GM12878 (cell line): ENCODE measurements at regions not wholly inside any gene's neighbourhood (a gene's known extent, or its start where the extent isn't known, plus 50 kb on each side); places are given as distances from the start of the nearest gene placed in this dataset.

ENCODE experiments used
- ATAC-seq: fragments of 200-7000 bp; cut with Tn5 transposase; 3 replicates; pipeline ENCODE4 v1.9.1; 2020; ENCODE audit warnings: mild to moderate bottlenecking, moderate library complexity
- BruUV-seq: library from RNA; stranded (reverse); fragments of 400-500 nt; replicated peaks from 2 replicates; lab custom pipeline; 2021; lab: Mats Ljungman, UMichigan
- CTCF ChIA-PET: fragments of 300-600 bp; sonication (Branson Sonifier 250); formaldehyde crosslinking; extraction: SDS; loops from one replicate; lab custom pipeline; 2021; ENCODE audit warnings: inconsistent platforms; lab: Yijun Ruan, JAX
- POLR2A ChIA-PET: fragments of 350-600 bp; formaldehyde crosslinking; extraction: SDS; loops from one replicate; lab custom pipeline; 2021; ENCODE audit warnings: inconsistent platforms; lab: Charles Lee
- RAD21 ChIA-PET: fragments of 300-600 bp; sonication (Branson Sonifier 250); formaldehyde crosslinking; loops from one replicate; lab custom pipeline; 2023; ENCODE audit warnings: antibody characterized with exemption; ENCODE audit not compliant: unreplicated experiment; lab: Charles Lee
- SMC1A ChIA-PET: fragments of 300-600 bp; sonication (Branson Sonifier 250); formaldehyde crosslinking; loops from one replicate; lab custom pipeline; 2023; ENCODE audit not compliant: unreplicated experiment, uncharacterized antibody; lab: Charles Lee
- DNase-seq: peaks from one replicate; pipeline ENCODE4 v3.0.0-alpha.2; 2011; ENCODE audit warnings: low read depth, low spot score
- FAIRE-seq: peaks from 3 replicates; lab custom pipeline; 2011; peaks lifted over from hg19 to GRCh38; lab: Jason Lieb, UNC
- H2AFZ ChIP-seq: 2 replicates; pipeline ENCODE4 v1.6.0; 2011; ENCODE audit warnings: low read depth, low read length, control low read depth; ENCODE audit not compliant: control insufficient read depth
- H3K27ac ChIP-seq: 2 replicates; pipeline ENCODE4 v1.5.1; 2011; ENCODE audit warnings: control low read depth; ENCODE audit not compliant: control insufficient read depth, insufficient read depth
- H3K27me3 ChIP-seq, 2 experiments: replicated peaks in 1 of 2; 2 replicates each; pipeline versions ENCODE4 v1.6.0 to v1.6.1; 2011; ENCODE audit warnings: low read length in 1 of 2; ENCODE audit not compliant: control insufficient read depth in 2 of 2, insufficient read depth in 2 of 2
- H3K36me3 ChIP-seq, 2 experiments: 2 replicates each; pipeline ENCODE4 v1.5.1; 2011; ENCODE audit warnings: low read length in 1 of 2; ENCODE audit not compliant: control insufficient read depth in 2 of 2, insufficient read depth in 2 of 2
- H3K4me1 ChIP-seq: 2 replicates; pipeline ENCODE4 v1.6.1; 2011; ENCODE audit warnings: mild to moderate bottlenecking, low read length, moderate library complexity, mixed read lengths; ENCODE audit not compliant: control insufficient read depth, insufficient read depth
- H3K4me2 ChIP-seq: 2 replicates; pipeline ENCODE4 v1.6.0; 2011; ENCODE audit warnings: control low read depth; ENCODE audit not compliant: control insufficient read depth, insufficient read depth
- H3K4me3 ChIP-seq: fragments of 200-600 bp; sonication (generic); 2 replicates; pipeline ENCODE4 v1.5.1; 2016
- H3K79me2 ChIP-seq: 2 replicates; pipeline ENCODE4 v1.6.0; 2011; ENCODE audit warnings: low read length; ENCODE audit not compliant: control insufficient read depth, insufficient read depth
- H3K9ac ChIP-seq: 2 replicates; pipeline ENCODE4 v1.8.0; 2011; ENCODE audit warnings: low read length, control low read depth, mixed read lengths; ENCODE audit not compliant: control insufficient read depth, insufficient read depth
- H3K9me3 ChIP-seq: replicated peaks from 3 replicates; pipeline ENCODE4 v1.5.1; 2011; ENCODE audit warnings: mild to moderate bottlenecking, low read length; ENCODE audit not compliant: control insufficient read depth, insufficient read depth
- H4K20me1 ChIP-seq: 2 replicates; pipeline ENCODE4 v1.6.0; 2011; ENCODE audit not compliant: control insufficient read depth, insufficient read depth
- ATF7 ChIP-seq: fragments of 450-650 bp; IDR thresholded peaks from 2 replicates; pipeline ENCODE4 v1.6.1; 2016; ENCODE audit warnings: low read depth, mild to moderate bottlenecking
- CBX3 ChIP-seq: fragments of 200-600 bp; sonication (generic); IDR thresholded peaks from 2 replicates; pipeline ENCODE4 v1.6.1; 2016; ENCODE audit warnings: low read depth, borderline replicate concordance
- CHD1 ChIP-seq: IDR thresholded peaks from 2 replicates; pipeline ENCODE4 v1.6.1; 2012; ENCODE audit warnings: low read depth, low read length, improper control_type of control experiment
- GABPA ChIP-seq: IDR thresholded peaks from 2 replicates; pipeline ENCODE4 v1.6.1; 2014; ENCODE audit warnings: antibody characterized with exemption, low read depth, mild to moderate bottlenecking, inconsistent platforms
- IKZF2 ChIP-seq, 2 experiments: fragments of 450-650 bp; IDR thresholded peaks; 2 replicates each; pipeline ENCODE4 v1.6.1; 2017; ENCODE audit warnings: mild to moderate bottlenecking in 2 of 2, moderate library complexity in 2 of 2
- JUNB ChIP-seq: IDR thresholded peaks from 2 replicates; pipeline ENCODE4 v1.6.1; 2016; ENCODE audit warnings: antibody characterized with exemption, mild to moderate bottlenecking
- MEF2B ChIP-seq: fragments of 450-650 bp; IDR thresholded peaks from 2 replicates; pipeline ENCODE4 v1.6.1; 2018; ENCODE audit warnings: mild to moderate bottlenecking, moderate library complexity; ENCODE audit not compliant: partially characterized antibody, poor library complexity, severe bottlenecking
- RAD51 ChIP-seq: fragments of 450-650 bp; IDR thresholded peaks from 2 replicates; pipeline ENCODE4 v1.6.1; 2016; ENCODE audit warnings: moderate library complexity, mild to moderate bottlenecking, inconsistent platforms
- SREBF2 ChIP-seq: IDR thresholded peaks from 2 replicates; pipeline ENCODE4 v1.6.1; 2012; ENCODE audit warnings: mild to moderate bottlenecking, low read length
- TAF1 ChIP-seq: IDR thresholded peaks from 2 replicates; pipeline ENCODE4 v1.6.1; 2011; ENCODE audit warnings: mild to moderate bottlenecking, low read depth, low read length, borderline replicate concordance
- TCF12 ChIP-seq: IDR thresholded peaks from 2 replicates; pipeline ENCODE4 v1.6.1; 2011; ENCODE audit warnings: low read depth, mild to moderate bottlenecking, low read length
- TCF7 ChIP-seq: IDR thresholded peaks from 2 replicates; pipeline ENCODE4 v1.6.1; 2014; ENCODE audit warnings: antibody characterized with exemption, borderline replicate concordance
- WGBS: methylation state at CpG from one replicate; pipeline ENCODE4 v1.1.6; 2016; ENCODE audit warnings: low lambda C conversion rate; ENCODE audit not compliant: insufficient replicate concordance, insufficient coverage; ENCODE audit errors: missing lambda C conversion rate; 5-methylcytosine and 5-hydroxymethylcytosine counted together
- in situ Hi-C: fragments of 300-500 bp; cut with MboI; formaldehyde crosslinking; loops from 9 replicates; pipeline ENCODE4 v1.14.3; 2018; ENCODE audit warnings: mixed read lengths
- intact Hi-C: fragments of 100-400 bp; cut with micrococcal nuclease; formaldehyde crosslinking; loops from one replicate; pipeline ENCODE4 v1.14.2; 2022; ENCODE audit not compliant: unreplicated experiment
- TF ChIP-seq, protein P1 (sequence below): IDR thresholded peaks from 2 replicates; pipeline ENCODE4 v1.6.1; 2012; ENCODE audit warnings: low read depth, low read length, improper control_type of control experiment
- TF ChIP-seq, protein P2 (sequence below): IDR thresholded peaks from 2 replicates; pipeline ENCODE4 v1.6.1; 2011; ENCODE audit warnings: borderline replicate concordance, low read depth, mild to moderate bottlenecking, moderate library complexity, mixed read lengths, low read length; ENCODE audit not compliant: insufficient read depth; ENCODE audit errors: extremely low read length
- TF ChIP-seq, protein P3 (sequence below): fragments of 450-650 bp; IDR thresholded peaks from 2 replicates; pipeline ENCODE4 v1.6.1; 2017; ENCODE audit warnings: low read depth, mild to moderate bottlenecking, moderate library complexity
- TF ChIP-seq, protein P4 (sequence below): fragments of 450-650 bp; IDR thresholded peaks from 2 replicates; pipeline ENCODE4 v1.6.1; 2017; ENCODE audit warnings: mild to moderate bottlenecking, low read depth, inconsistent platforms; ENCODE audit not compliant: poor library complexity, severe bottlenecking
- TF ChIP-seq, protein P5 (sequence below): fragments of 450-650 bp; IDR thresholded peaks from 2 replicates; pipeline ENCODE4 v1.6.1; 2017; ENCODE audit warnings: mild to moderate bottlenecking

DNA sequence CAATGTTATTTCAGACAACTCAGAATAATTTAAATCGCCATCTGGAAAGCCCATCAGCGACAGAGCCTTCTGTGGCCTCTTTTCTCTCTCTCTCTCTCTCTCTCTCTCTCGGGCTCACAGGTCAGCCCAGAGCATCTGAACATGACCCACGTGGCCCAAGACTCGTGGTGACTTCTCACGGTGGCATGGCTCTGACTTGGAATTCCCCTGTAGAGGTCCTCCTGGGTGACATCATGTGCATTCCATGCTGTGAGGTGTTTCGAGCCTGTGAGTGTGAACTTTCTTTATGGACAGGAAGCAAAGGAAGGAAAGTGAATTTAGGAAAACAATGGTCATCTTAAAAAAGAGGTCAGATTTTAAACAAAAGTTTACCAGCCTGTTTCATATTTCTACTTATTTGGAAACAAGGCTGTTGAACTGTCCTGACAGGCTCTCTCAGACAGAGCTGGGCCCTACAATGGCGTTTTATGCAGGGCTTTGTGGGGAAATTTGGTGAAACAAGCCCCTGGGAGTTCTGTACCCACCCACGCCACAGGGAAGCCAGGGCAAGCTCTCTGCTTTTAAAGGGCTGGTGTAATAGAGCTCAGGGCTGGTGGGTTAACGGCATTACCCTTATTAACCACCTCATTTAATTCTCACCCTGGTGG, 359.7 kb upstream of the ZNF32 start:
- in situ Hi-C loops = loop anchor here (25.0 kb wide), 1 partner anchor 596 kb away; the partner anchor contains the start of gene HNRNPF
- ATAC-seq = peak; percentile 71
- SMC1A ChIA-PET = interaction anchor here (0.8 to 5.9 kb wide), 11 partner anchors 9 to 118 kb away, joined by 3 to 77 read pairs (median 4); no protein-coding TSS in a partner anchor
- Histone ChIP-seq H3K9me3 (no peaks in the 10 kb centered on the region; the same call in 2 of the 3 replicates), H3K36me3 (no peaks in the 10 kb centered on the region), H3K4me2 (peak overlapping the region; percentile 4; the same call in 1 of the 2 replicates), H4K20me1 (no peaks in the 10 kb centered on the region), H3K27ac (peak overlapping the region; percentile 41), H3K4me1 (peaks cover 31% of the 10 kb centered on the region), H3K4me3 (no peak overlapping the region), H3K27me3 (no peaks in the 10 kb centered on the region), H3K79me2 (no peaks in the 10 kb centered on the region), H3K9ac (no peak overlapping the region), H2AFZ (peak overlapping the region; percentile 35)
- 7% methylated on average over 9 of the region's 10 CpGs for WGBS
- POLR2A ChIA-PET = interaction anchor here (0.6 to 1.7 kb wide), 5 partner anchors 9 to 241 kb away, joined by 3 to 5 read pairs (median 3); no protein-coding TSS in a partner anchor
- peak; percentile 65 for DNase-seq
- no TSS peak for BruUV-seq
- intact Hi-C loops = loop anchor here (10.0 kb wide), 1 partner anchor 296 kb away; no protein-coding TSS in a partner anchor
- RAD21 ChIA-PET = interaction anchor here (1.0 to 5.3 kb wide), 10 partner anchors 12 to 329 kb away, joined by 3 to 61 read pairs (median 4); no protein-coding TSS in a partner anchor
- CTCF ChIA-PET = interaction anchor here (0.9 to 4.5 kb wide), 5 partner anchors 10 to 318 kb away, joined by 3 to 22 read pairs (median 4); no protein-coding TSS in a partner anchor
- FAIRE-seq = no peak
- TF ChIP-seq CHD1 (no peak), ATF7 (peak; percentile 92), SREBF2 (no peak), JUNB (peak; percentile 63), TCF12 (0 out of 2 replicates have a peak, but pooled peaks have one; percentile 47), CBX3 (no peak), TAF1 (no peak), GABPA (no peak), IKZF2 (IDR thresholded peaks at IDR 0.05) (peak; percentile 23 to 48), RAD51 (peak; percentile 82), TCF7 (peak; percentile 65), MEF2B (peak; percentile 93)
- TF ChIP-seq, protein P1, sequence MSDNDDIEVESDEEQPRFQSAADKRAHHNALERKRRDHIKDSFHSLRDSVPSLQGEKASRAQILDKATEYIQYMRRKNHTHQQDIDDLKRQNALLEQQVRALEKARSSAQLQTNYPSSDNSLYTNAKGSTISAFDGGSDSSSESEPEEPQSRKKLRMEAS = peak; percentile 84; the same call in 1 of the 2 replicates
- TF ChIP-seq, protein P2, sequence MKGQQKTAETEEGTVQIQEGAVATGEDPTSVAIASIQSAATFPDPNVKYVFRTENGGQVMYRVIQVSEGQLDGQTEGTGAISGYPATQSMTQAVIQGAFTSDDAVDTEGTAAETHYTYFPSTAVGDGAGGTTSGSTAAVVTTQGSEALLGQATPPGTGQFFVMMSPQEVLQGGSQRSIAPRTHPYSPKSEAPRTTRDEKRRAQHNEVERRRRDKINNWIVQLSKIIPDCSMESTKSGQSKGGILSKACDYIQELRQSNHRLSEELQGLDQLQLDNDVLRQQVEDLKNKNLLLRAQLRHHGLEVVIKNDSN = peak; percentile 70
- TF ChIP-seq, protein P3, sequence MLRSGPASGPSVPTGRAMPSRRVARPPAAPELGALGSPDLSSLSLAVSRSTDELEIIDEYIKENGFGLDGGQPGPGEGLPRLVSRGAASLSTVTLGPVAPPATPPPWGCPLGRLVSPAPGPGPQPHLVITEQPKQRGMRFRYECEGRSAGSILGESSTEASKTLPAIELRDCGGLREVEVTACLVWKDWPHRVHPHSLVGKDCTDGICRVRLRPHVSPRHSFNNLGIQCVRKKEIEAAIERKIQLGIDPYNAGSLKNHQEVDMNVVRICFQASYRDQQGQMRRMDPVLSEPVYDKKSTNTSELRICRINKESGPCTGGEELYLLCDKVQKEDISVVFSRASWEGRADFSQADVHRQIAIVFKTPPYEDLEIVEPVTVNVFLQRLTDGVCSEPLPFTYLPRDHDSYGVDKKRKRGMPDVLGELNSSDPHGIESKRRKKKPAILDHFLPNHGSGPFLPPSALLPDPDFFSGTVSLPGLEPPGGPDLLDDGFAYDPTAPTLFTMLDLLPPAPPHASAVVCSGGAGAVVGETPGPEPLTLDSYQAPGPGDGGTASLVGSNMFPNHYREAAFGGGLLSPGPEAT = peak; percentile 77
- TF ChIP-seq, protein P4, sequence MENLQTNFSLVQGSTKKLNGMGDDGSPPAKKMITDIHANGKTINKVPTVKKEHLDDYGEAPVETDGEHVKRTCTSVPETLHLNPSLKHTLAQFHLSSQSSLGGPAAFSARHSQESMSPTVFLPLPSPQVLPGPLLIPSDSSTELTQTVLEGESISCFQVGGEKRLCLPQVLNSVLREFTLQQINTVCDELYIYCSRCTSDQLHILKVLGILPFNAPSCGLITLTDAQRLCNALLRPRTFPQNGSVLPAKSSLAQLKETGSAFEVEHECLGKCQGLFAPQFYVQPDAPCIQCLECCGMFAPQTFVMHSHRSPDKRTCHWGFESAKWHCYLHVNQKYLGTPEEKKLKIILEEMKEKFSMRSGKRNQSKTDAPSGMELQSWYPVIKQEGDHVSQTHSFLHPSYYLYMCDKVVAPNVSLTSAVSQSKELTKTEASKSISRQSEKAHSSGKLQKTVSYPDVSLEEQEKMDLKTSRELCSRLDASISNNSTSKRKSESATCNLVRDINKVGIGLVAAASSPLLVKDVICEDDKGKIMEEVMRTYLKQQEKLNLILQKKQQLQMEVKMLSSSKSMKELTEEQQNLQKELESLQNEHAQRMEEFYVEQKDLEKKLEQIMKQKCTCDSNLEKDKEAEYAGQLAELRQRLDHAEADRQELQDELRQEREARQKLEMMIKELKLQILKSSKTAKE = no peak
- TF ChIP-seq, protein P5, sequence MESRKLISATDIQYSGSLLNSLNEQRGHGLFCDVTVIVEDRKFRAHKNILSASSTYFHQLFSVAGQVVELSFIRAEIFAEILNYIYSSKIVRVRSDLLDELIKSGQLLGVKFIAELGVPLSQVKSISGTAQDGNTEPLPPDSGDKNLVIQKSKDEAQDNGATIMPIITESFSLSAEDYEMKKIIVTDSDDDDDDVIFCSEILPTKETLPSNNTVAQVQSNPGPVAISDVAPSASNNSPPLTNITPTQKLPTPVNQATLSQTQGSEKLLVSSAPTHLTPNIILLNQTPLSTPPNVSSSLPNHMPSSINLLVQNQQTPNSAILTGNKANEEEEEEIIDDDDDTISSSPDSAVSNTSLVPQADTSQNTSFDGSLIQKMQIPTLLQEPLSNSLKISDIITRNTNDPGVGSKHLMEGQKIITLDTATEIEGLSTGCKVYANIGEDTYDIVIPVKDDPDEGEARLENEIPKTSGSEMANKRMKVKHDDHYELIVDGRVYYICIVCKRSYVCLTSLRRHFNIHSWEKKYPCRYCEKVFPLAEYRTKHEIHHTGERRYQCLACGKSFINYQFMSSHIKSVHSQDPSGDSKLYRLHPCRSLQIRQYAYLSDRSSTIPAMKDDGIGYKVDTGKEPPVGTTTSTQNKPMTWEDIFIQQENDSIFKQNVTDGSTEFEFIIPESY = no peak
